HG02973 (cell line): ENCODE measurements at regions not wholly inside any gene's neighbourhood (a gene's known extent, or its start where the extent isn't known, plus 50 kb on each side); places are given as distances from the start of the nearest gene placed in this dataset.

Source experiments
- ATAC-seq: cut with Tn5 transposase; IDR thresholded peaks from one replicate; pipeline ENCODE4 v1.9.1; 2021; ENCODE audit warnings: moderate library complexity; ENCODE audit not compliant: unreplicated experiment

DNA sequence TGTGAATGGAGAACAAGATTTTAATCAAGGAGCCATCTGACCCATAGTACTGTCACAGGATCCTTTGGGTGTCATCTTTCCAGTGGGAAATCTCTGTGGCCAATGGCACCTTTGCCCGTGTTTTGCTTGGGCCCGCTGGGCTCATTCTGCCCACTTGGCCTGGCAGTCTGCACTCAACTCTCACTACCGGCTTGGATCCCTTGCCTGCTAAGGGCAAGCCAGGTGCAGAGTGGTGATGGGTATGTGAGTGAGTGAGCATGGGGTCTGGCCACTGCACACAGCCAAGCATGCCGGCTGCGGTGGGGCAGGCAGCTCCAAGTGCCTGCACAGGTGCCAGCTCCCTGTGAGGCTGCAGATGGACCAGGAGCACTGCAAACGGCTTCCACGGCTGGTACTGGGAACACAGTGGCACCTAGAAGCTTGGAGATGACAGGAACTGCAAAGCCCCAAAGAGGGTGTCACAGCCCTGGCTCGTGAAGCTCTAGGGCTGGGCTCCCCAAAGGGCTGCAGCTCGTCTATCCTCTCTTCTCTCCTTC is 454.5 kb downstream of the TMA16 start:
- no peak for ATAC-seq

DNA sequence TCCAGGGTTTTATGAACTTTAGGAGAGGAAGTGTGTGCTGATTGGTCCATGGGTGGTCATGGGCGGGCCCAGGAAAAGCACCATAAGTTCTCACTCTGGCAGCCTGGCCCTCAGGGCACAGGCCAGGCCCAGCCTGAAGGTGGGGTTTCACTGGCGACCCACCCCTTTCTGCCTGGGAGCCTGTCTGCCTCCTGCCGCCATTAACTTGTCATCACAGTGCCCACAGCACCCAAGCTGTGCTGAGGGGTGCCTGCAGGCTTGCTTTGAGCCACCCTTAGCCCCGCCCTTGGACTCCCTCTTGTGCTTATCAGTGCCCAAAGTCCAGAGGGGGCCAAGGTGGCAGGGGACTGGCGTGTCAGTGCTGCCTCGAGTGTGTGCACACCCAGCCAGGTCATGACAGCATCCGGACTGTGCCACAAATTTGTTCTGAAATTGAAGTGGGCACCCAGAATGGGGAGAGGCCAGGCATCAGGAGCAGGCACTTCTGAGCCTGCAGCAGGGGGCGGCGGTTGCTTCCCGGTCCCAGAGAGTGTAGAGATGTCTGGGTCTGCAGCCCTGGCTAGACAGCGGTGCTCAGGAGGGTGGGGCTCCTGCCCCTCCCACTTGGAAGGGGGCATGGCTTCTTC is 455.6 kb downstream of the TMA16 start:
- no peak for ATAC-seq

DNA sequence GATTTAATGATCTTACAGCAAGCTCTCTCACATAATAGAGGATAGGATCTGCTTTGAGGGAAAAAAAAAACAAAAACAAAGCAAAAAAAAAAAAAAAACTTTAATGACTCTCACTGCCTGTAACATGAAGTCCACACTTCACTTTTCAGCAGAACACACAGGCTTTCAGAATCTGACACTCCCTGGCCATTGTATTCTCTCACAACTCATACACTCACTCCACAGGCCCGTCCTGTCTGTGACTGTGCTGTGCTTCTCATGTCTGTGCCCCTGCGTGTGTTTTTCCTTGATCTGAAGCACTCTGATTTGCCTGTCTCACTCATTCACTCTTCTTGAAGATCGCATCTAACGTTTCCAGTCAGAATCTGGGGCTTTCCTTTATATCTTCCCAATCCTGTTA is 460.8 kb downstream of the TMA16 start:
- no peak for ATAC-seq

DNA sequence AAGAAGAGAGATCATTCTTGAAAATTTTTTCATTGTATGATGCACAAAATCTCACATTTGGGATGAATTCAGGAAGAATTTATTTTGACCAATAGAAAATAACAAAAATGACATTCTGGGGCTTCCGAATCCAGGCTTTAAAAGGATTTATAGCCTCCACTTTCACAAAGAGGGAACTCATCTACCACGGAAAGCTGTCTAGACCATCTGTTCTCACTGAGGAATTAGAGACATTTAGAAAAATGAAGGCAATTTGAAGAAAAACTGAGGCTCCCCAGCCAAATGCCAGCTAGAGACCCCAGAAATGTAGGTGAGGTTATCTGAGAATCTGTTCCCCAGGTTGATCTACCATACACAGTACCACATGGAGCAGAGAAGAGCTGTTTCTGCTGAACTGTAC is 464.3 kb downstream of the TMA16 start:
- no peak for ATAC-seq

DNA sequence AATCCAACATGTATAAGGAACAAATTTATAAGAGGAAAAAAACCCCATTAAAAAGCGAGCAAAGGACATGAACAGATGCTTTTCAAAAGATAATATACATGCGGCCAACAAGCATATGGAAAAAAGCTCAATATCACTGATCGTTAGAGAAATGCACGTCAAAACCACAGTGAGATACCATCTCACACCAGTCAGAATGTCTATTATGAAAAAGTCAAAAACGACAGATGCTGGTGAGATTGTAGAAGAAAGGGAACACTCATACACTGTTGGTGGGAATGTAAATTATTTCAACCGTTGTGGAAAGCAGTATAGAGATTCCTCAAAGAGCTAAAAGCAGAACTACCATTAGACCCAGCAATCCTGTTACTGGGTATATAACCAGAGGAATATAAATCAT is 465.4 kb downstream of the TMA16 start:
- ATAC-seq, result no peak

DNA sequence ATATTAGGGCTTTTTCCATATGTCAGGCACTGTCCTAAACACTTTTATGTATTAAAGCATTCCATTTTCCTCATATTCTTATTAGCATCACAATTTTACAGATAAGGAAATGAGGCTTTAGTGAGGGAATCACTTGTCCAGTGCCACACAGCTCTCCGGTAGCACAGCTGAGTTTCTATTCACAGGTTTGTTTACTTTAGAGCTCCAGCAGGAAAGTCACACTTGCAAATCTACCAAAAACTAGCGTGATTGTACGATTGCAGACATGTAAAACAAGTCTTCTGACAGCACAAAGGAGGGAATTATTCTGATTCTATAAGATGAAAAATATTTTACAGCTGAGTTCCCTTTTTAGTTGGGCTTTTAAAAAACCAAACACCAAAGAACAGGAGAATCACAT is 472.1 kb downstream of the TMA16 start:
- ATAC-seq, result no peak

DNA sequence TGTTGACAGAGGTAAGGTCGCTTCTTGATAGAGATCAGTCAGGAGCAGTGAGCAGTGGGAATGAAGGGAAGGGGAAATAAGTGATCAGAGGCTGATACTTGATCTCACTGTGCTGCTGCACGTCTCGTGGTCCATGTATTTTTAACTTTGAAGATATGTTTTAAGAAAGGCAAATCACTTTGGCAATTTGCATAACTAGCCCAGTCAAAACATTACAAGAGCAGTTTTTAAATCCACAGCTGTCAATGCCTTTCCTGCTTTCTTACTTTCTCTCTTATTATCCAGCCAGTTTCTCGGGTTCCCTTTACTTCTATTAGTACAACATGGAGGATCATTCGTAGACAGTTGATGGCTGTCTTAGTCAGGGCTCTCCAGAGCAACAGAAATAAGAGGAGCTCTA is 472.8 kb downstream of the TMA16 start:
- ATAC-seq, result peak; percentile 72

DNA sequence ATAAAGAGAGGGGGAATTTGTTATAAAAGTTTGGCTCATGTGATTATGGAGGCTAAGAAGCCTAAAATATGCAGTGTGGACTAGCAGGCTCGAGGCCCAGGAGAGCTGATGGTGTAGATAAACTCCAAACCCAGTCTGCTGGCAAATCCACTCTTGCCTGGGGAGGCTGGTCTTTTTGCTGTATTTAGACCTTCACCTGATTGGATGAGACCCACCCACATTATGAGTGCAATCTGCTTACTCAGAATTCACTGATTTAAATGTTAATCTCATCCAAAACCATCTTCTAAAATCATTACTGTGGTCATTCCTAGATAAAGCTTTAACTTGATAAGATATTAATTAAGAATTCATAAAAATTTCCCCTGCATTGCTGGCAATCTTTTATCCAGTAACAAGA is 473.2 kb downstream of the TMA16 start:
- no peak for ATAC-seq

DNA sequence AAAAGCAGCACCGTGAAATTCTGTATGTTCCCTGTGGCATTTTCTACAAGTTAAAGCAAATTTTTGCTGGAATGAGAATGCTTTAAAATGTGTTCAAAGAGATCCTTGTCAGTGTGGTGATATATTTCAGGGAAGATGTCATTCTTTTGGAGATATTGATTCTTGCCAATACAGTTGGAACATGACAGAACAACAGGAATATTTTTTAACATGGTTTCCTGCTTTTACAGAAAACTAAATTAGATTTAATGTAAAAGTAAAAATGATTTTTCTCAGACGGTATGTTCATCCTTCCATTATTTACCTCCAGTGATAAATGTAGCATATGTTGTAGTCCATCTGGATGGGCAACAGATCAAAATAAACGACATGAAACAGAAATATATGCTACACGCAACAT is 474.8 kb downstream of the TMA16 start:
- no peak for ATAC-seq

DNA sequence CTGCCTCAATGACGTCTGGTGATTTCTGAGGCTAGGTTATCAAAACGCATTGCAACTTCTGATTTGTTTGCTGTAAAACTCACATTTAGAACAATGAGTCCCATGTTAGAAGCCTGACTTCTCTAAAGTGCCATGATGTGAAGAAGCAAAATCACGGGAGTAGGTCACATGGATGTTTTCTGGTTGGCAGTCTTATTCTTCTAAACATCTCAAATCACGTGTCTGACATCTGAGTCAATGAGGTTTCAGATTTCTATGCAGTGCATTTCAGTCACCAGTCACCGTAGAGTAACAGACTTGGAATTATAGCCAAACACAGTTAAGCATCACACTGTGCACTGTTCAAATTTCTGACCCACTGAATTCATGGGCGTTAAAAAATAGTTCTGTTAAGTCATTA is 482.1 kb downstream of the TMA16 start:
- no peak for ATAC-seq

DNA sequence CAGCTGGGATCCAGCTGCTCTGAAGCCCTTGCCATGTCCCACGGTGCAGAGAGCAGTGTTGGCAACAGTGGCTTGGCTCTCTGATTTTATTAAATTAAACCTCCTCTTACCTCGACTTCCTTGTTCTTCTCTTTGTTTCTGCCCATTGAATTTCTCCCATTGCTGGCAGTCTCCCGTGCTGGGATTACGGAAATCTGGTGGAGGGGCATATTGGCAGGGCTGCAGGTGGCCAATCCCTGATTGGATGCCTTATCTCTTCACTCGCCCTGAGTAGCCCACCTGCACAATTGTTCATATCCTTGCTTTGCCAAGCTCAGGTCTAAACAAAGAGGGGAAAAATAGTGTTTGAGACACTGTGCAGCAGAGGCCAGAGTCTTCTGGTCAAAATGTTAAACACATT is 493.9 kb downstream of the TMA16 start:
- ATAC-seq, result no peak

DNA sequence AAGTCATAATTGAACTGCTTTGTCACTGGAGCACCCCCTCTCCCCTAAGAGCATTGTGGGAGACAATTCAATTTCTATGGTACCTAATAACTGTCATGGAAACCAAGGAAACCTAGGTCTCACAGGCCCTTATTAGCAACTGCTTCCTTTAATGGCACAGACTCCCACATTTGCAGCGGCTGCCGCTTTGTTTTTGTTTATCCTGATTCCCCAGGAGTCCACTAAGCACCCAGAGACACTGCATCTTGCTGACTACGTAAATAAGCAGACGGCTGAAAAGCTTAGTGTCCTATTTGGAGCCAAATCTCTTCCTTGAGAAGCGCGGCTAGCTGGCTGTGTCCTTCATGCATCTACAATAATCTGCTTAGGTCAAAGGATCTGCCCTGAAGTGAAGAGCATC is 494.4 kb downstream of the TMA16 start:
- no peak for ATAC-seq

DNA sequence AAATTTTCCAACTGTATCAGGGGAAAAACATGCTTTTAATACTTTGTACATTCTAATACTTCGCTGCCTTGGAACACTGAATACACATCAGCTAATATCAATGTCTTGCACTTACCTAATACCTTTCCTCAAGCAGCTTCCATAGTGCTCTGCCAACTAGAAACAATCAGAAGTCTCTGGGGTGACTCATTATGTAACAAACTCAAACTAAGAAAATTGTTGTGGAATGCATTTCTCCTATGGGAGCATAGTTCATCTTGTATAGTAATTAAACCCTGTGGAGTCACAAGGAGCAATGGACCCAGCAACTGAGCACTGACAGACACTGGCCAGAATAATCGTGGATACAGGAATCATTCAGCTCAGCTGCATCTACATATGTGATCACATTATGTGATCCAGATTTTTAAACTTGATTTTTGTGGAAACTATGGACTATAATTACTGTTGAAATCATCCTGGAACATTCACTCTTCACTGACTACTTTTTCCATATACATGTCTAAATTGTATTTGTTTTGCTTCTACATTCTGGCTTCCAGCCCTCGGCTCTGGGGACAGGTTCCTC is 496.9 kb downstream of the TMA16 start:
- no peak for ATAC-seq

DNA sequence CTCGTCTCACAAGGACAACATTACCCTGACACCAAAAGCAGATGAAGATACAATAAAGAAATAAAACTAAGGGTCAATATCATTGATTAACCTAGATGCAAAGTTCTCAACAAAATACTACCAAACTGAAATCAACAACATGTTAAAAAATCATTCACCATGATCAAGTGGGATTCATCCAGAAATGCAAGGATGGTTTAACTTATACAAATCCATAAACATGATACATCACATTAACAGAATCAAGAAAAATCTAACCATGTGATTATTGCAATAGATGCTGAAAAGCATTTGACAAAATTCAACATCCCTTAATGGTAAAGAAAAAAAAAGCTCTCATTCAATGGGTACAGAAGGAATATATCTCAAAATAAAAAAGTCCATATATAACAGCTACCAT is 514.9 kb downstream of the TMA16 start:
- ATAC-seq, result no peak

DNA sequence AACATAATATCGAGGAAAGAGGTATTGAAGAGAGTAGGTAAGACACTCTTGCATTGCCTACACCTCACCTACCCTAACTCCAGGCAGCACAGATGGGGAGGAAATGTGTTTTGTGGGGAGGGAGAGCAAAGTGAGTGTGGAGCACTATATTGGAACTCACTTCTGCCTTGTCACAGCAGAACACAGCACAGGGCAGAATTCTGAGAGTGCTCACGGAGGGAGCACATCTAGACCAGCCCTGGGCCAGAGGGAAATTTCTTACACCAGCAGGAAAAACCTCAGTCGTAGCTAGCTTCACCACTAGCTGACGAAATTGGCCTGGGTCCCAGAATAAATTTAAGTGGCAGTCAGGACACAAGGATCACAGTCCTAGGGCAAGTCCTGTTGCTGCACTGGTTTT is 517.3 kb downstream of the TMA16 start:
- ATAC-seq, result no peak

DNA sequence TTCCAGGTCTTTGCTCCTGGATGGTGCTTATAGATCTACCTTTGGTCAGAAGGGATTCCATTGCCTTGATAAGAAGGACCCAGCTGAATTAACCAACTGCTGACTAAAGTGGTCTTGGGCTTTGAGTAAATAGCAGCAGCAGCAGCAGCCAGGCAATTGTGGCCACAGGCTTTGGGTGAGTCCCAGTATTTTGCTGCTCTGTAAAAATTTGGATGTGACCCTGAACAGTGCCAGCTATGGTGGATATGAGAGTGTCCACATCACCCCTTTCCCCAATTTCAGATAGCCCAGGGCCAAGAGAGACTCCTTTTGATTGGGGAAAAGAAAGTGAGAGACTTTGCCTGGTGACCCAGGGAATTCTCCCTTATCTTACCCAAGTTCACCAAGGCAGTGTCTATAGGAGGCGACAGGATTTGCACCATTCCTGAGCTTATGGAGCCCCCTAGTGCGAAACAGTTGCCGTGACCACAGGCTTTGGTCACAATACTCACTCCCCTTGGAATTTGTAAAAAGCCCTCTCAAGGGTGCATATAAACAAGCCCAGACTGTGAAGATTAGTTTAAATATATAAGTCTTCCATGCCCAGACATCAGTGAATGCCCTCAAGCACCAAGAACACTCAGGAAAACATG is 518.0 kb downstream of the TMA16 start:
- ATAC-seq, result peak; percentile 69

DNA sequence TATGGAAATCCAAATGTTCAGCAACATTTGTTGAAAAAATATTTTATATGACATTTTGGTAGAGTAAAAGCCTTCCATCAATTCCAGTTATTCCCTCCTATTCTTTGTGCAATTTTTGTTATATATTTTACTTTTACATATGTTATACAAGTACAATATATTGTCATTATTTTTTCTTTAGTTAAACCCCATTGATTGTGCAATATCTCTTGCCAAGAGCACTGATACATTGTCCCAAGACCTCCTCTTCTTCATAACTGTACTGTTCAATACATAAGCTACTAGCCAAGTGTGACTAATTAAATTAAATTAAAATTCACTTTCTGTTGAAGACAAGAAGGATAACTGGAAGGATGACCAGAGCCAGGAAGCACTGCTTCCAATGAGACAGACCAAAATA is 527.5 kb downstream of the TMA16 start:
- ATAC-seq, result no peak

DNA sequence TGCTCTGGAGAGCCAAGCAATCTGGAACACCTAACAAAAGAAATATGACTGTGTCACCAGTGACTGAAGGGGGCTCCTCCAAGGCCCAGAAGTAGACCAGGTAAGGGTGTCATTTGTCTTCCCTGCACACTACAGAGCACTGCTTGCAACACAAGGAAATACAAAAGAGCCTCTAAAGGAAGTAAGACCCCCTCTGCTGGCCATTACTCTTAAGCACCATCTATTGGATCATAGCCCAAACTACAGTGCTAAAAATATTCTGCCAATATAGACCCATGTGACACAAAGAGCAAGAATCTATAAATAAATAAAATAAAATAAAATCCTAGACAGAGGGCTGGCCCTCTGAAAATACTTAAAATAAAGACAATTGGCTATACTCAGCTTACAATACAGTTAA is 528.7 kb downstream of the TMA16 start:
- no peak for ATAC-seq

DNA sequence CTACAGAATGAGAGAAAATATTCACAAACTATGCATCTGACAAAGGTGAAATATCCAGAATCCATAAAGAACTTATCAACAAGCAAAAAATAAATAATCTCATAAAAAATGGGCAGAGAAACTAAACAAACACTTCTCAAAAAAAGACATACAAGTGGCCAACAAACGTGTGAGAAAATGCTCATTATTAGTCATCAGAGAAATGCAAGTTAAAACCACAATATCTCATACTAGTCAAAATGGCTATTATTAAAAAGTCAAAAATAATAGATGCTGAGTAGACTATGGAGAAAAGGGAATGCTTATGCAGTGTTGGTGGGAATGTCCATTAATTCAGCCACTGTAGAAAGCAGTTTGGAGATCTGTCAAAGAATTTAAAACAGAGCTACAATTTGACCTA is 533.3 kb downstream of the TMA16 start:
- peak; percentile 59 for ATAC-seq

DNA sequence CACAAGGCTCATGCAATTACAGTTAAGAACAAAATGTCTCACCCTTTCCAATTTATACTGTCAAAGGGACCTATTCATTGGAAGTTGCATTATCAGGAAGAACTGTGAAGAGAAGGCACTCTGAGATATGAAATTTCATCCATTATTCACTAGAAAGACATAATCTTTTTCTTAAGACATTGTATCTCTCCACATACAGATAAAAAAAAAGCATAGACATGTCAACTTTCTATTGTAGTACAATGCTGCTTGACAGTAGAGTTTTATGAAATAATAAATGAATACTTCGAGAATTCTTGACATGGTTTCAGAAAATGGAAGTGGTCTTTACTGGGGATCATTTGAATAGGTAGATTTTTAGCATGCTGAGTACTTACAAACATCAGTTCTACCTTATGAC is 545.0 kb downstream of the TMA16 start:
- no peak for ATAC-seq

DNA sequence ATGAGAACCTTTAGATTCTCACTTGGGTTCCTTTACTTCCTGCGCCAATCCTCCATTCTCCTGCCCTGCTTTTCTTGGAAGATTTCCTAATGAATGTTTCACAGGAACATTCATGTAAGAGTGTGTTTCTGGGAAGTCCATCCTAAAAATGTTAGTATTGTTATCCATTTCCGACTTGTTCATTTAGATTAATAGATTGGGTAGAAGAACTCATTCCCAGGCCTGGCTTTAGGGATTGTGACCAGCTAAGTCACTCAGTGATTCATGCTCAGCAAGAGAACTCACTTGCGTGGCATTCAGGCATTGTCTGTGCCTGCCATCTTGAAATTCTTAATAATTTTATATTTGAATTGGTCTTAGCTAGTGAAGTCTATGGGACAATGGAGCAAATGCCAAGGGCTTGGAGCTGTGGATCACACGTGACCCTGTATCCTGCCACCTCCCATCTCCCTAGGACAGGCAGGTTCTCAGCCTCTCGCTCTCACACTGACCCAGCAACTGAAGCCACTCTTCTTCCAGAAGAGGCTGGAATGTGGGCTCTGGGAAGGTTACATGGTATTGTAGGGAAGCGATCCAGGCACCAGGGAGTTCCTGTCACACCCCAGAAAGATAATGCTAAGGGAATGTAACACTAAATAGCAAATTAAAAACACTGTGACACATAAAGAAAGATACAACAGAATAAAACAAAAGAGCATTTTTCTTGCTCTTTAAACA is 562.1 kb downstream of the TMA16 start:
- ATAC-seq, result no peak
